PC-9 (cell line): ENCODE measurements at regions not wholly inside any gene's neighbourhood (a gene's known extent, or its start where the extent isn't known, plus 50 kb on each side); places are given as distances from the start of the nearest gene placed in this dataset.

Experiments
- BruUV-seq: library from RNA; stranded (reverse); fragments of 400-500 nt; replicated peaks from 2 replicates; lab custom pipeline; 2021; lab: Mats Ljungman, UMichigan
- CTCF ChIA-PET: fragments of 300-600 bp; sonication (Branson Sonifier 250); formaldehyde crosslinking; loops from one replicate; lab custom pipeline; 2022; ENCODE audit warnings: antibody characterized with exemption; lab: Charles Lee
- POLR2A ChIA-PET: fragments of 300-600 bp; sonication (Branson Sonifier 250); formaldehyde crosslinking; loops from one replicate; lab custom pipeline; 2022; ENCODE audit warnings: antibody characterized with exemption; ENCODE audit not compliant: unreplicated experiment; lab: Charles Lee
- DNase-seq, 2 experiments: peaks; one replicate each; pipeline versions ENCODE4 v3.0.0 to v3.0.0-alpha.2; 2015 to 2022; ENCODE audit warnings: mixed read lengths in 1 of 2
- H2AFZ ChIP-seq: fragments of 200-600 bp; sonication (generic); 2 replicates; pipeline ENCODE4 v1.8.1; 2017; ENCODE audit warnings: antibody characterized with exemption
- H3F3A ChIP-seq: fragments of 200-600 bp; sonication (generic); 2 replicates; pipeline ENCODE4 v1.8.1; 2017; ENCODE audit warnings: antibody characterized with exemption, mild to moderate bottlenecking, low read depth; ENCODE audit not compliant: insufficient read depth
- H3K27ac ChIP-seq: fragments of 200-600 bp; sonication (generic); 2 replicates; pipeline ENCODE4 v1.6.1; 2016; ENCODE audit warnings: mixed run types
- H3K27me3 ChIP-seq: fragments of 200-600 bp; sonication (generic); 2 replicates; pipeline ENCODE4 v1.6.1; 2016; ENCODE audit warnings: low read depth, mixed run types; ENCODE audit not compliant: insufficient read depth
- H3K36me3 ChIP-seq: fragments of 200-600 bp; sonication (generic); 2 replicates; pipeline ENCODE4 v1.6.1; 2016; ENCODE audit warnings: low read depth, mixed run types
- H3K4me1 ChIP-seq: fragments of 200-600 bp; sonication (generic); replicated peaks from 2 replicates; pipeline ENCODE4 v1.6.1; 2016; ENCODE audit warnings: mixed run types; ENCODE audit not compliant: insufficient read depth
- H3K4me2 ChIP-seq: fragments of 200-600 bp; sonication (generic); 2 replicates; pipeline ENCODE4 v1.6.1; 2017; ENCODE audit warnings: mixed run types
- H3K4me3 ChIP-seq: fragments of 200-600 bp; sonication (generic); 2 replicates; pipeline ENCODE4 v1.6.1; 2016; ENCODE audit warnings: mixed run types
- H3K79me2 ChIP-seq: fragments of 200-600 bp; sonication (generic); 2 replicates; pipeline ENCODE4 v1.6.1; 2017; ENCODE audit warnings: low read depth, mixed run types
- H3K9me2 ChIP-seq: fragments of 200-600 bp; sonication (generic); 2 replicates; pipeline ENCODE4 v1.8.1; 2017; ENCODE audit warnings: mild to moderate bottlenecking; ENCODE audit not compliant: insufficient read depth
- H3K9me3 ChIP-seq: fragments of 200-600 bp; sonication (generic); 2 replicates; pipeline ENCODE4 v1.8.1; 2016; ENCODE audit warnings: low read depth; ENCODE audit not compliant: insufficient read depth
- H4K20me1 ChIP-seq: fragments of 200-600 bp; sonication (generic); 2 replicates; pipeline ENCODE4 v1.8.1; 2017; ENCODE audit not compliant: insufficient read depth
- CTCF ChIP-seq: fragments of 200-600 bp; sonication (generic); conservative IDR thresholded peaks from 2 replicates; pipeline ENCODE4 v1.6.1; 2017; ENCODE audit warnings: mixed run types, antibody characterized with exemption, mild to moderate bottlenecking, moderate library complexity
- EZH2 ChIP-seq: fragments of 200-600 bp; sonication (generic); IDR thresholded peaks from 2 replicates; pipeline ENCODE4 v1.8.0; 2017; ENCODE audit warnings: antibody characterized with exemption, low read depth
- intact Hi-C: fragments of 100-400 bp; cut with micrococcal nuclease; formaldehyde crosslinking; loops from one replicate; pipeline ENCODE4 v1.10.0; 2022; ENCODE audit not compliant: unreplicated experiment

- no peak for TF ChIP-seq EZH2
- TF ChIP-seq CTCF, result no peak
- no peaks in the 10 kb centered on the region for H3K9me3 ChIP-seq
- no peak overlapping the region for H3K27ac ChIP-seq
- no peaks in the 10 kb centered on the region for H3F3A ChIP-seq
- no peak for DNase-seq
- no peaks in the 10 kb centered on the region for H3K79me2 ChIP-seq
- ChIA-PET POLR2A (no interaction called here), CTCF (no interaction called here)
- no peak overlapping the region for H3K4me2 ChIP-seq
- no peaks in the 10 kb centered on the region for H3K27me3 ChIP-seq
- no peaks in the 10 kb centered on the region for H3K36me3 ChIP-seq
- H3K4me3 ChIP-seq, result no peak overlapping the region
- BruUV-seq, result no TSS peak
- no peaks in the 10 kb centered on the region for H3K9me2 ChIP-seq
- no peak overlapping the region for H2AFZ ChIP-seq
- intact Hi-C loops, result no loop called here
- no peaks in the 10 kb centered on the region for H3K4me1 ChIP-seq
- no peaks in the 10 kb centered on the region for H4K20me1 ChIP-seq
Observed at GRCh38 chr12:19937161-19937560, 431.2 kb upstream of the PDE3A start.

DNA sequence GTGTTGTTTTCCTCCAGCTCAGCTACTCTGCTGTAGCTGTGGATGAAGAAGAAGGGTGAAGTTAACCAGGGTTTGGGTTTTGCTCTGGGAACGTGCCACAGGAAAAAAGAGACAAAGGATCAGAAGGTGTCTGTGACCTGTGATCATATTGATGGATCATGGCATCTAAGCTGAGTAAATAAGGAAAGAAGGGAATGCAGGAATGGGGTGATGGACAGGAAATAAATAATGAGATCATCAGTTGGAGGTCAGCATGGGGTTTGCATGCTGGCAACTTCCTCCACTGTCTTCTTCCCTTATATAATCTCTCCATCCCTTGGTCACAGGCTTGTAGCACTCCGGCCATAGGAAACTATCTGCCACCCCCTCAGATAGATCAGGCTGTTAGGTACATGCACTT lies 430.3 kb upstream of the PDE3A start:
- Histone ChIP-seq H3F3A (no peaks in the 10 kb centered on the region), H3K27ac (no peak overlapping the region), H2AFZ (no peak overlapping the region), H3K9me3 (no peaks in the 10 kb centered on the region), H3K27me3 (no peaks in the 10 kb centered on the region), H4K20me1 (no peaks in the 10 kb centered on the region), H3K4me2 (no peak overlapping the region), H3K4me3 (no peak overlapping the region), H3K9me2 (no peaks in the 10 kb centered on the region), H3K4me1 (no peaks in the 10 kb centered on the region), H3K36me3 (no peaks in the 10 kb centered on the region), H3K79me2 (no peaks in the 10 kb centered on the region)
- TF ChIP-seq CTCF (no peak), EZH2 (no peak)
- BruUV-seq, result no TSS peak
- ChIA-PET CTCF (no interaction called here), POLR2A (no interaction called here)
- DNase-seq, result no peak
- intact Hi-C loops, result no loop called here

DNA sequence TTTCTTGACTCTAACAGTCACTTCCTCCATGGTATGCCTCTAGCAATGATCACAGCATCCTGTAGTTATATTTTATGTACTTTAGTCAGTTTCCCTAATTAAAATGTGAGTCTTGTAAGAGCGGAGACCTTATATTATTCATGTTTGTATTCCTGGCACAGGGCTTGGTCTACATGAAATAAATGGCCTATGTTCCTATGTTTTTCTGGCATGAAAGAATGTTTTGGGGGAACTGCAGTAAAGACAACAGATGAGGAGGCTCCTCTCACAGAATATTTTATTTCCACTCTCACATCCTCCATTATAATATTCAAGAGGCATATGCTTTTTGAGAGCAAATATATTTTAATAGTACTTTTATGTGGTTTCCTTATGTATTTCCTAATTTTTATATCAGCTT lies 429.8 kb upstream of the PDE3A start:
- Histone ChIP-seq H4K20me1 (no peaks in the 10 kb centered on the region), H2AFZ (no peak overlapping the region), H3K4me3 (no peak overlapping the region), H3K9me3 (no peaks in the 10 kb centered on the region), H3K4me2 (no peak overlapping the region), H3K27ac (no peak overlapping the region), H3K4me1 (no peaks in the 10 kb centered on the region), H3K36me3 (no peaks in the 10 kb centered on the region), H3F3A (no peaks in the 10 kb centered on the region), H3K9me2 (no peaks in the 10 kb centered on the region), H3K27me3 (no peaks in the 10 kb centered on the region), H3K79me2 (no peaks in the 10 kb centered on the region)
- TF ChIP-seq EZH2 (no peak), CTCF (no peak)
- ChIA-PET POLR2A (no interaction called here), CTCF (no interaction called here)
- intact Hi-C loops, result no loop called here
- DNase-seq, result no peak
- BruUV-seq, result no TSS peak
